GDM1 (cell line): ENCODE measurements at regions not wholly inside any gene's neighbourhood (a gene's known extent, or its start where the extent isn't known, plus 50 kb on each side); places are given as distances from the start of the nearest gene placed in this dataset.
"Not testable (repeated sequence)": the region's sequence is repeated elsewhere in the genome, so short reads cannot be mapped to it uniquely, and the experiment has no call there.

Source experiments
- DNase-seq: peaks from one replicate; lab custom pipeline; 2025; lab: John Stamatoyannopoulos, UW

DNA sequence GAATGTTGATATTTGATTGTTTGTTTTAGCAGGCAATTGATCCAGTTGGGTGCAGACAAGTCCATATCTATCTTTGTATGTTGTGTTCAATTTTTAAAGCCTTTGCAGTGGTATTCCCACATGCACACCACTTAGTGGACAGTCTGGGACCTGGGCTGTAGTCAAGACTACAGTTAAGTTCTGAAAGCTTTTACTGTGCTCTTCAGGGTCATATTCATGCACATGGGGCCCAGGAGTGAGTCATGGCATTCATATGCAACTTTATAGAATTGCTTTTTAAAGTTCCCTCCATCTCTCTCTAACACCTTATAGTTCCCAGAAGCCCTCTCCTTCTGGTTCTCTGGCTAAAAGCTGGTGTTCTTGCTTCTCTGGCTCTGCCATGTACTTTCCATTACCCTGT lies 228.2 kb upstream of the CCNH start:
- DNase-seq, result no peak

DNA sequence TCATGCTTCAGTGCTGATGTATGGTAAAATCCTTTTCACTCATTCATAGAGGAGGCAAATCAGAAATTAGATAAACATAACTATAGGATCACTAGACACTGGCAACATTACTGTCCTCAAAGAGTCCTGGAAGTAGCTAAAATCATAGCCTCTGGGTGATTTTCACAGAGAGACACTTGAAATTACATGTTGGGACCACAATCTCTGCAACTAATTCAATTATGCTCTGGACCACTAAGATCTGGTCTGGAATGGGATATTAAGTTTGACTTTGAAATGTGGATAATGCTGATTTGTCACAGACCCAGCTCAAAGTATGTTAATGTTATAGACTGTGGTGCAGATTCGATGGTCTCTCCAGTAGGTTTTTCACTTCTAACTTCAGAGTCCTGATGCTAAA lies 214.6 kb upstream of the CCNH start:
- no peak for DNase-seq

DNA sequence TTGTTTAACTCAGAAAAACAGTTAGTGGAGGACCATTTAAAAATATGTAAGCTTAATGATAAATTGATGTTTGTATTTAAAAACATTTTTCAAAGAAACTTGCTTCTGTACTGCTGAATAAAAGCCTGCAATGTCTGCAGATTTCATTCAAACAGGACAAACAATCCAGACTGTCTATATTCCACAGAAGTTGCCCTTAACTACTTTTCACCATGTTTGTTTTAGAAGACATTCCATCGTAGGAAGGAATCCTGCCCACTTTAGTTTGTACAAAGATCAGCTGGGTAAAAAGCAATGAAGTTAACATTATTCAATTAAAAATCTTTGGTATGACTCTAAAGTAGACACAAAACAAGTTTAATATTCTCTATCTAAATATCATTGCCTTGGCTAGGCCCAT lies 195.7 kb upstream of the CCNH start:
- no peak for DNase-seq

DNA sequence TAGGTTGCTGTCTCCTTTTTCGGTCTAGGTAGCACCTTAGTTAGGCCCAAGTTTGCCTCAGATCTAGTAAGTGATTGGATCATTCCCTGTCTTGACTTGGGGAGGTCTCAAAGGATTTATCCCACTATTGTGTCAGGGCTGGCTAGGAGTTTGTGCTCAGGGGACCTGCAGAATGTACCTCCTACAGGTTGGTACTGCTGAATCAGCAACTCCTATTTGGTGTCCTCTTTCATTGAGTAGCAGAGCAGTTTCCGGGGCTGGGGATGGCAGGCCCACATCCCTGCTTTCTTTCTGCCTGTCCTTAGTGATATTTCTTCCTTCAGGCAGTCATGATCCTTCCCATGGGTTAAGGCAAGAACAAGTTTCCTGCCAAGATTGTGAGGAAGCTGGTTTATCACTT lies 192.9 kb upstream of the CCNH start:
- DNase-seq, result no peak

DNA sequence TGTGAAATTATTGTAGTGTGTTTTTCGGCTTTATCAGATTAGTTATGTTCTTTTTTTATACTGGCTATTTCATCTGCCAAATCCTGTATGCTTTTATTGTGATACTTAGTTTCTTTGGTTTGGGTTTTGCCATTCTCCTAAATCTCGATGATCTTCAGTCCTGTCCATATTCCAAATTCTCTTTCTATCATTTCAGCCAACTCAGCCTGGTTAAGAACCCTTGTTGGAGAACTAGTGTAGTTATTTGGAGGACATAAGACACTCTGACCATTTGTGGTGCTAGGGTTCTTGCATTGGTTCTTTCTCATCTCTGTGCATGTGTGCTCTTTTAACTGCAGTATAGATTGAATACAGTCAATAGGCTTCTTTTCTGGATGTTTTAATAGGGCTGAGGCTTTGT lies 187.0 kb upstream of the CCNH start:
- DNase-seq, result no peak

DNA sequence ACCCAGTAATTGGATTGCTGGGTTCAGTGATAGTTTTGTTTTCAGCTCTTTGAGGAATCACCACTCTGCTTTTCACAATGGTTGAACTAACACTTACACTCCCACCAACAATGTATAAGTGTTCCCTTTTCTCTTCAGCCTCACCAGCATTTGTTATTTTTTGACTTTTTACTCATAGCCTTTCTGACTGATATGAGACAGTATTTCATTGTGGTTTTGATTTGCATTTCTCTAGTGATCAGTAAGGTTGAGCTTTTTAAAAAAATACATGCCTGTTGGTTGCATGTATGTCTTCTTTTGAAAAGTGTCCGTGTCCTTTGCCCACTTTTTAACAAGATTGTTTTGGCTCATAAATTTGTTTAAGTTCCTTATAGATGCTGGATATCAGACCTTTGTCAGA lies 185.7 kb upstream of the CCNH start:
- no peak for DNase-seq

DNA sequence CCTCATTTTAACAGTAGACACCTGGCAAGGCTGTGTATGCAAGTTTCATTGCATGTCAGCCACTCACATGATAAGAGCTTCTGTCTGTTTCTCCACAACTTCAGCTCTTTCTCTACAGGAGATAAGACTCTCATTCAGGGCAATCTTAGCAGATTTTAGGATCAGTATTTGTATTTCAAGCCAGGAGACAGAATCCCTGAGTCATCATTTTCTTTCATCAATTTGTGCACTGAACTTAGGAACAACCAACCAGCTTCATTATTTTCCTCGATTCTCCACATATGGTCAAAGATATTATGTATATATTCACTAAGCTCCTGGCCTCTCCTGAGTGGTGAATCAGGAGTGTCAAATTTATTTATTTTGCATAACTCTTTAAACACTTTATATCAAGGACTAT lies 181.8 kb upstream of the CCNH start:
- DNase-seq, result no peak

DNA sequence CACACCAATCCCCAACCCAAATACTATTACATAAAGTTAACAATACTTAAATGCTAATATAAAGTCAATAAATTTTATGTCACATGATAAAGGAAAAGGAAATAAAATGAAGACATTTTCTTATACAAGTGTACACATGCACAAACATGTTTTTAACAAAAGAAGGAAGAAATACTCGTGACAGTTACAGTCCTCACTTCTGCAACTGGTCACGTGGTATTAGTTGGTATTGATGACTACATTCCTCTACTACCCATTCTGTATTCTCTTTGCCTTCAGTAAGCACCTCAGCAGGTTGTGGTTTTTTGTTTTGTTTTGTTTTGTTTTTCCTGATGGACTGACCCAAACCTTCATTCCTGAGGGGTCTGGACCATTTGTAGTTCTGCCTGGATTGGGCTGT lies 176.9 kb upstream of the CCNH start:
- no peak for DNase-seq

DNA sequence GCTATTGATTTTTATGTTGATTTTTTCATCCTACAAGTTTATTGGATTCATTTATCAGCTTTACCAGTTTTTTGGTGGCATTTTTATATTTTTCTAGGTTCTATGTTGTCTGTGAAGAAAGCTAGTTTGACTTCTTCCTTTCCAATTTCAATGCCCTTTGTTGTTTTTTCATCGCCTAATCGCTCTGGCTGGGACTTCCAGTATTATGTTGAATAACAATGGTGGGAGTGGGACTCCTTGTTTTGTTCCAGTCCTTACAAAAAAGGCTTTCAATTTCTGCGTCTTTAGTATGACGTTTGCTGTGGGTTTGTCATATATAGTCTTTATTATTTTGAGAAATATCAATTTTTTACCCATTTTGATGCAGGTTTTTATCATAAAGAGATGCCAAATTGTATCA lies 175.6 kb upstream of the CCNH start:
- no peak for DNase-seq

DNA sequence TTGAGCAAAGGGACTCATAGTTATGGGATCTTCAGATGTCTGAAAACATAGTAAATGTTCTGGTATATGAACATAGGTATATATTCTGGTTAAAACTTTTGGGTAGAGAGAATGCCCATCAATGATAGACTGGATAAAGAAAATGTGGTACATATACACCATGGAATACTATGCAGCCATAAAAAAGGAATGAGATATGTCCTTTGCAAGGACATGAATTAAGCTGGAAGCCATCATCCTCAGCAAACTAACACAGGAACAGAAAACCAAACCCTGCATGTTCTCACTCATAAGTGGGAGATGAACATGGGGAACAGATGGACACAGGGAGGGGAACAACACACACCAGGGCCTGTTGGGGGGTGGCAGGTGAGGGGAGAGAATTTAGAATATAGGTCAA lies 171.0 kb upstream of the CCNH start:
- not testable (repeated sequence) for DNase-seq

DNA sequence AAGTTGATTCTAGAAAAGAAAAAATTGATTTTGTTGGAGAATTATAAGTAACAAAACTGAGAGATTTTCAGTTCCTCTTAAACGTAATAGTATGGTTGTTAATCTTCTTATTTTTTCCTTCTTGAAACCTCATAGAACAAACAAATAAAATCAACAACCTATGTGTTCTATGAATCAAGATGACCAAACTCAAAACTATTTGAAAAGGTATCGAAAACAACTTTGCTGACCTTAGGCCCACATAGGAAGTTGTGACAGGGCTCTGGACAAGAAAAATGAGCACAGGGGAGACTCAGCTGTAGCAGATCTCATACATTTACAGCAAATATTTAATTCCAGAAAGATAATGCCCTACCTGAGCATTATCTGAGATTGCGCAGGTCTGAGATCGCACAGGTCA lies 169.4 kb upstream of the CCNH start:
- no peak for DNase-seq

DNA sequence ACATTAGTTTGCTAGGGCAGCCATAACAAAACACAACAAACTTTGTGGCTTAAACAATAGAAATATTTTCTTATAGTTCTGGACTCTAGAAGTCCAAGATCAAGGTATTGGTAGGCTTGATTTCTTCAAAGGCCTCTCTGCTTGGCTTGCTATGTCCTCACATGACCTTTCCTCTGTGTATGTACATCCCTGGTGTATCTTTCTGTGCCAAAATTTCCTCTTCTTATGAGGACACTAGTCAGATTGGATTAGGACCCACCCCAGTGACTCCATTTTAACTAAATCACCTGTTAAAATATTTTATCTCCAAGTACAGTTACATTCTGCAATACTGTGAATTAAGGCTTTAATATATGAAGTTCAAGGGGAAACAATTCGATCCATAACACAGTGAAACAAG lies 168.9 kb upstream of the CCNH start:
- DNase-seq, result no peak

DNA sequence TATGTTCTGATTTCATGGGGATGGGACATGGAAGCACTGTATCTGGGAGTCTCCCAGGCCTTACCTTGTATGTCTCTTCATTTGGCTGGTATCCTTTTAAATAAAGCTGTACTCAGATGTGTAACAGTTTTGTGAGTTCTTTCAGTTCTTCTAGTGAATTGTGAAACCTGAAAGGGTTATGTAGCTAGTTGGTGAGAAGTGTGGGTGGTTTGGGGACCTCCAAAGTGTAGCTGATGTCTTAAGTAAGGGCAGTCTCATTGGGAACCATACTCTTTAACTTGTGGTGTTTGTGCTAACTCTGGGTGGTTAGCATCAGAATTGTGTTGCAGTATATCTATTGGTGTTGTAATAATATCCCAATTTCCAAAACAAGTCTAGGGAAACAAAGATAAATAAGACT lies 166.9 kb upstream of the CCNH start:
- DNase-seq, result no peak

DNA sequence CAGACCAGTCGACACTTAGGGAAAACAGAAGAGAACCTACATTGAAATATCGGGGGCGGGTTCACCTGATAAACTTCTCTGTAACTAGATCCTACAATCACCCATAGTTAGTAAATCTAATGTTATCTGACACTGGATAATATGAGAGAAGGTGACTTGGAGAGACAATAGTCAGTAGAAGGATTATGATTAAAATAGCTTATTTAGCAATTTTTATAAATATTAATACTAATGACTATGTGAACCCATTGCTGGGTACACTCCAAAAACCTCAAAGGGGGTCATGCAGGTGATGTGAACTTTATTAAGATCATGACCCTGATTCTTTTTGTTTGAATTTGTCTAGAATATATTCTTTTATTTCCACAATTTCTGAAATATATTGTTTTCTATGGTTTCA lies 164.1 kb upstream of the CCNH start:
- DNase-seq, result no peak

DNA sequence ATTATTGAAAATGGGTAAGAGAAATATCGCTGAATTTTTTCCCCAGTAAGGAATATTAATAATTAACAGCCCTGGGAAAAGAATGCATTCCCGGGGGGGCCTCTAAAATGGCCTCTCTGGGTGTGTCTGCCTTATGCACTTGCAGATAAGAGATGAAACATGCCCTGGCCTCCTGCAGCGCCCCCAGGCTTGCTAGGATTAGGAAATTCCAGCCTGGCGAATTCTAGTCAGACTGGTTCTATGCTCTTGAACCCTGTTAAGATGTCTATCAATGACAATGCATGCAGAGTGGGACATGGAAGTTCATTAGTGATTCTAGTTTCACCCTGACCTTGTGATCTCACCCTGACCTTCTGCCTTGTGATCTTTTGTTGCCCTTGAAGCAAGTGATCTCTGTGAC lies 163.6 kb upstream of the CCNH start:
- DNase-seq, result not testable (repeated sequence)

DNA sequence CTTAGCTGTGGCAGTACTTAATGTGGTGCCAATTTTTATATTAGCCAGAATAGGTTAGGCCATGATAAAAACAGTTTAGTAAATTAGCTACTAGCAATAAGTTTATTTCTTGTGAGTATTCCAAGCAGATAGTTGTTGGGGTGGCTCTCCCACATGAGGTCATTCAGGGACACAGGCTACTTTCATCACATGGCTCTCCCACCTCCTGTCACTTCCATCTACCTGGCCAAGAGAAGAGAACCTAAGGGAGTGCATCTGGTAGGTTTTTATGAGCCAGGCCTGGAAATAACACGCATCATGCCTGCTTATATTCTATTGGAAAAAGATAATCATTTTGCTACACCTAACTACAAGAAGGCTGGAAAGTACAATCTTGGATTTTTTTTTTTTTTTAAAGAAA lies 161.4 kb upstream of the CCNH start:
- DNase-seq, result no peak

DNA sequence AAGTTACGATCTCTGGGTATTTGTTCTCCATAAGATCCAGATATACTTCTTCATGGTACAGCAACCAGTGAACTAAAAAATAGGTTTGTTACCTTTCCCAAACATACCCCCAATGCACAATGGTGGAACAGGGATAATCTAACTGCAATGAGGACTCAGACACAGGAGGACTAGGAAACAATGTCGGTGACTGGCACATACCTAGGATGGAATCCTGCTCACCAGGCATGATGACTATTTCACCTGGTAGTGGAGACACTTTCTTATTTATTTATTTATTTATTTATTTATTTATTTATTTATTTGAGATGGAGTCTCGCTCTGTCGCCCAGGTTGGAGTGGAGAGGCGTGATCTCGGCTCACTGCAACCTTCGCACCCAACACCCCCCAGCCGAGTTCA lies 159.9 kb upstream of the CCNH start:
- DNase-seq, result no peak

DNA sequence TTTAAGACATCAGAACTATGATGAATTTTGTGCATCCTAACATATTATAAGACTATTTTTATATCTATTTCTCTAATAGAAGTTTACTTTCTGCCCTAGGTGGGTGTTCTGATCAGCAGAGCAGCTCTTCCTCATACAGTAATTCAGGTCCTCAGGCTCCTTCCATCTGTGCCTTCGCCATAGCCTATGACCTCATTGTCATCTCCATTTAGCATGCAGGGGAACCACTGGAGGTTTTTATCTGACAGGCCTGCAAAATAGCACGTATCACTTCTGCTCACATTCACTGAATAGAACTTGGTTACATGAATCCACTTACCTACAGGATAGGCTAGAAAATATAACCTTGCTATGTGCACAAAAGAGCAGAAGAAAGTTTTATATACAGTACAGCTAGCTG lies 159.4 kb upstream of the CCNH start:
- DNase-seq, result no peak

DNA sequence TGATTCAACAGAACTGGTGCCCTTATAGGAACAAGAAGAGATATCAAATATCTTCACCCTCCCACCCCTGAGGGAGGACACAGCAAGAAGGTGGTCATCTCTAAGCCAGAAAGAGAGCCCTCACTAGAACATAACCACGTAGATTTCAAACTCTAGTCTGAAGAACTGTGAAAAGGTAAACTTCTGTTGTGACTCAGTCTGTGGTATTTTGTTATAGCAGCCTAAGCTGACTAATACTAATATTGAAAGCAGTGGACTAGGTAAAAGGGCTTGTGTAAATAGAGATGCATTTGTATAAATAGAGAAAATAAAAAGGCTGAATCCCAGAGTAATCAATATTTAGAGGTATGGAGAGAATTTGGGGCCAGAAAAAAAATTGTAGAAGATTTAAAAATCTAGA lies 157.6 kb upstream of the CCNH start:
- DNase-seq, result no peak

DNA sequence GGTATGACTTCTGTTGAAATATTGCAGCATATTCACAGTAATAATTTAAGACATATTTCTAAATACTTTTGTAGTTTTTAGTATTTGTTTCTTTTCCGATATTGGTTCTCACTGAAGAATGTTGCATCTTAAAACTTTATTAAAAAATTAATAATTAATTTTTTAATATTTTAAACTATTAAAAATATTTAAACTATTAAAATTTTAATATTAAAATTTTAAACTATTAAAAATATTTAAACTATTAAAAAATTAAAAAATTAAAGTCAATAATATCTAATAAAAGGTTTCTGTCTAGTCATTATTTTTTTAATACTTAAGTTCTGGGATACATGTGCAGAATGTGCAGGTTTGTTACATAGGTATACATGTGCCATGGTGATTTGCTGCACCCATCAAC lies 149.3 kb upstream of the CCNH start:
- DNase-seq, result no peak

DNA sequence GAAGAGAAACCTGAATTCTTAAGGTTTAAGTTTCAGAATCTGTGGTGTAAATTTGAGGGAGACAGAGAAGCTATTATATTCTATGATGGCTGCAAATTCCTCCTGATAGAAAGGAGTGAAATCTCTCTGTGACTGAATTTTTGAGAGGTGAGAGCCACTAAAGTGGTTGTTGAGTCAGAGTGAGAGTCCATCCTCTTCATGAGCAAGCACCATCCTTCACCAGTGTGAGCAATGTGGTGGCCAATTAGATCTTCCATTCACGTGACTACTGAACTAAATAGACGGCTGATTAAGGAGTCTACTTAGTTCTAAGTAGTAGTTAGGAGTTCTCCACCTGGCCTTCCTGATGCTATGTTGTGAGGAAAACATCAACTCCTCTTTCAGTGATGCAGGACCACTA lies 147.8 kb upstream of the CCNH start:
- DNase-seq, result no peak

DNA sequence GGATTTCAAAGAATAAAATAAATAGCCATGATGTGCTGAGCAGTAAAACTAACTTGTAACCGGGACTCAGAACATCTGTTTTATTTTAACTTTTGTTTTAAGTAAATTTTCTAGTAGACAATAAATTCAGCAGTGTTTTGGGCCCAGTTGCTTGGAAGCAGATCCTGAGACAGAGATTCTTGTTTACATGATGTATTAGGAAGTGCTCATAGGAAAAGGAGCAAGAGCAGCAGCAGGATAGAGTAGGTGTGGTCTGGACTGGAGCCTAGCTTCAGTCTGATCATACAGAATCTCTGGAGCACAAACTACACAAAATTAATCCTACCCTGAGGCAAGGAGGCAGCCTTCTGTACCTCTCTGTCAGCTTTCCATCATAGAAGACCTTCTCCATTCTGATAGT lies 139.2 kb upstream of the CCNH start:
- DNase-seq, result no peak

DNA sequence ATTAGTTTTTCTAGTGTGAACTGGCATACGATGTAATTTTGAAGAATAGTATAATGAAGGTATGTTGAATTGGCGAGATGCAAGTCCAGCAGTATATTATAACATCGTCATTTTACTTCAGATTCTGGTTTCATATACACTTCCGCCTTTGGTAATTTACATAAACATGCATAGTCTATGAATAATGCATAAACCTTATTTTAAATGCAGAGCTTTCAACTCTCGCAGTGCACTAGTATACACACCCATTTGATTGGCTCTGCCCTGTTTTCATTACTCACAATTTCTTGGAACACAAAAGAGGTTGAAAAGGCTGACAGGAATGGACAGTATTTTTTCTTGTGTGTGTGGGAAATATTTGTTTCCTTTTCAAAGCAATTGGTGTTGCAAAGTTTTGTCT lies 128.9 kb upstream of the CCNH start:
- no peak for DNase-seq

DNA sequence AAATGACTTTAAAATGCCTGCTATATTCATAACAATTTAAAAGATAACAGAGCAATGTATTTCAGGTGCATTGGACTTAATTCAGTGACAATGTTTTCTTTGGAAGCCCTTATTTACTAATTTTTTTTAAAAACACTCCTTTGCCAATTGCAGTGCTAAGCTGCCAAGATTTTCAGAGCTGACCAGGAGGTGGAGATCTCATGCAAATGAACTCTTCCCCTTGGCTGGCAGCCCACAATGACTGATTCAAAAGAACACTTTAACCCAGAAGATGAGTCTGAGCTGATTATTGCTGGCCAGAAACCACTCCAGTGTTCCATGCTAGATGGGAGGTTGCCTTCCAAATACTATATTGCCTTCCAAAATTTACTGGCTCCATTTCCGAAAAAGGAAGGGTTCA lies 128.3 kb upstream of the CCNH start:
- no peak for DNase-seq

DNA sequence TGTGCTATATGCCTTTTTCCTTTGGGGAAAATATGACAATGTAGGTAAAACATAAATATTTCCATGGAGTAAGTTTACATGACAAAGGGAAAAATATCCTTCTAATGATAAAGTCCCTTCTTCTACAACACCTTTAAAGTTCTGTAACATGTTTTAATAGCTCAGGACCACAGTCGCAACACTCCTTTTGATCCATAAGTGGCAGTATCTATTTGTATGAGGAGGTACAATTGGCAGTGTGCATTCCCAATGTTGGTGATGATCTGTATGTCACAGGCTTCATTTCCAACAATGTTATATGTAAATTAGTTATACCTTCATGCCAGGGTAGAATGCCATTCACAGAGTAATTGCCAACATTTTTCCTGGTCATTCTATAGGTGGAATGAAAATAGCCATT lies 127.1 kb upstream of the CCNH start:
- no peak for DNase-seq

DNA sequence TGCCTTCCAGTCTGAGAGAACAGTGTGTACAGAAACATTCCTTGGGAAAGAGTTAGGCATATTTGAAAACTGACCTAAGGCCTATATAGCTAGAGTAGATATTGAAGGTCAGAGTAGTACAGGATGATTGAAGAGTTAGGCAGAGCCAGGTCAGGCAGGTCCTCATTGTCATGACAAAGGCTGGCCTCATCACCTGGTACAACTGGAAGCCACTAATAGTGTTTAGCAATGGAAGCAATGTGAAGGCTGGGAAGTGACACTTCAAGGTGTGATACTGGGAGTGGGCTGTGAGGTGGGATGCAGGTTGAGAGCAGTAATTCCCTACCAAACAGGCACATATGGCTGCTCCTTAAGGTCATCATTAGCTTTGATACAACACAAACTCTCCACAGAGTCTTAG lies 123.6 kb upstream of the CCNH start:
- no peak for DNase-seq
